Heart left ventricle (tissue), 16 donors: ENCODE measurements at regions not wholly inside any gene's neighbourhood (a gene's known extent, or its start where the extent isn't known, plus 50 kb on each side); places are given as distances from the start of the nearest gene placed in this dataset.

Experiments
- ATAC-seq, 4 donors: fragments of 200-7000 bp; cut with Tn5 transposase; one replicate each; pipeline ENCODE4 v1.9.1; 2020 to 2022; ENCODE audit warnings: moderate library complexity in 4 of 4, mild to moderate bottlenecking in 3 of 4, moderate number of reproducible peaks in 1 of 4
- DNase-seq, 5 donors: peaks; one replicate each; pipeline ENCODE4 v3.0.0-alpha.2; 2020
- H3K27ac ChIP-seq, 12 donors: fragments of 200-600 bp; sonication (generic) in 4 of 12; one replicate each; pipeline versions ENCODE4 v1.5.0 to v1.8.0; 2016 to 2022; ENCODE audit warnings: mild to moderate bottlenecking in 2 of 12
- H3K27me3 ChIP-seq, 9 donors: fragments of 200-600 bp; sonication (generic) in 2 of 9; one replicate each; pipeline versions ENCODE4 v1.5.1 to v1.8.0; 2016 to 2022; ENCODE audit warnings: mild to moderate bottlenecking in 3 of 9
- H3K36me3 ChIP-seq, 9 donors: fragments of 200-600 bp; sonication (generic) in 2 of 9; one replicate each; pipeline versions ENCODE4 v1.5.0 to v1.8.0; 2018 to 2022; ENCODE audit warnings: mild to moderate bottlenecking in 2 of 9
- H3K4me1 ChIP-seq, 12 donors: fragments of 200-600 bp; sonication (generic) in 4 of 12; one replicate each; pipeline versions ENCODE4 v1.5.0 to v1.8.0; 2016 to 2022; ENCODE audit warnings: mild to moderate bottlenecking in 3 of 12
- H3K4me3 ChIP-seq, 12 donors: fragments of 200-600 bp; sonication (generic) in 4 of 12; one replicate each; pipeline versions ENCODE4 v1.5.0 to v1.8.0; 2017 to 2022; ENCODE audit warnings: mild to moderate bottlenecking in 9 of 12, moderate library complexity in 4 of 12
- H3K9me3 ChIP-seq, 12 donors: fragments of 200-600 bp; sonication (generic) in 4 of 12; one replicate each; pipeline versions ENCODE4 v1.5.0 to v1.8.0; 2016 to 2022; ENCODE audit warnings: mild to moderate bottlenecking in 1 of 12
- CTCF ChIP-seq, 12 donors: fragments of 200-600 bp; sonication (generic) in 4 of 12; IDR thresholded peaks; one replicate each; pipeline versions ENCODE4 v1.5.0 to v1.8.0; 2018 to 2022; ENCODE audit warnings: antibody characterized with exemption in 12 of 12, mild to moderate bottlenecking in 5 of 12
- POLR2A ChIP-seq, 2 donors: fragments of 450-650 bp; IDR thresholded peaks; one replicate each; pipeline ENCODE4 v1.6.1; 2017; ENCODE audit warnings: antibody characterized with exemption in 2 of 2, mild to moderate bottlenecking in 2 of 2, moderate library complexity in 2 of 2
- WGBS, 4 donors: extraction: QIAGEN DNeasy Blood & Tissue Kit in 2 of 4; methylation state at CpG; one replicate each; pipeline versions ENCODE4 v1.1.5 to v1.1.7; 2013 to 2018; 5-methylcytosine and 5-hydroxymethylcytosine counted together
- intact Hi-C, 10 donors: fragments of 100-400 bp; cut with DNase I; formaldehyde crosslinking; loops; one replicate each; pipeline versions ENCODE4 v1.11.1 to v1.14.2; 2022
- donor health status: ischemic (EF 13 %, LVEDD 7.1; RV severe dilation, severe dysfunction).
- donor health status: healthy with polysubstance abuse.
- donor health status: DM: no; HTN: yes; CAD: no.
- donor health status: DM: no; HTN: no; CAD: no.
- donor health status: ischemic (EF 25% LVEDD 6.9; RV normal size, moderate dysfunction).
- donor health status: ischemic (EF 25% LVEDD 5.7; RV mildly dilated, moderate dysfunction).
- donor health status: healthy.
- donor health status: DM: yes; HTN: yes; CAD: no.
- donor health status: ischemic (EF 35%, LVEDD 5.7; RV mildly dilated, moderate dysfunction).
- donor health status: nonischemic (EF 11% LVEDD 7.7; RV severe dilation, severe dysfunction).
- donor health status: DM: yes; HTN: yes; CAD: no.
- donor health status: PGD.
- donor health status: ischemic (EF 29% LVEDD 5.4; RV normal size, mild dysfunction).
- donor health status: nonischemic (EF 23%, LVEDD 6.1; RV moderate dilation, normal function).

GRCh38 chr15:69723404-69724096, 270.9 kb downstream of the RPLP1 start:
- Histone ChIP-seq H3K4me3 (no peak overlapping the region), H3K27ac (no peak overlapping the region), H3K4me1 (peaks cover 0 to 91% (median 0%) of the 10 kb centered on the region in 12 donors), H3K27me3 (peaks cover 0 to 32% (median 3%) of the 10 kb centered on the region in 9 donors), H3K36me3 (no peaks in the 10 kb centered on the region), H3K9me3 (no peaks in the 10 kb centered on the region)
- intact Hi-C loops: loop anchor here in 2 of 10 donors (10.0 kb wide), 3 partner anchors 249 to 741 kb away; no protein-coding TSS in a partner anchor
- TF ChIP-seq POLR2A (IDR thresholded peaks at IDR 0.05) (no peak), CTCF (IDR thresholded peaks at IDR 0.05) (no peak)
- ATAC-seq (no peak), DNase-seq (peak in 2 of 5 donors; percentile 36 to 56)
- WGBS, 4 donors: 54 to 67% (median 59%) methylated on average over 7 of the region's 7 CpGs

DNA sequence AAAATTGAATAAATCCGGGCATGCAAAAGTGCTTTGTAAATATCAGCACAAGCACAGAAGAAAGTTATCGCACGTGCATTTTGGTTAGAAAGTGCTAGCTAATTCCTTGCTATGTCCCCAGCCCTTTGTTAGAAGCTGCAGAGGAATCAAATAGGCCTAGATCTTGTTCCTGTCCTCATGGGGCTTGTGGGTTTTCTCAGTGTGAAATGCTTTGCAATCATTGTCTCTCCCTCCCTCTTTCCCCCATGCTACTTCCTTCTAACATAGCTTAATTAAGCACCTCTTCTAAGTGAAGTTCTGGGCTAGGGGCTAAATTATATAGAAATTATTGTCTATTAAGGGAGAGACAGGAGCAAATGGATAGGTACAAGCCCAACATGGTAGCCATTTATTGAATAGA, 271.7 kb downstream of the RPLP1 start:
- TF ChIP-seq CTCF (IDR thresholded peaks at IDR 0.05): no peak
- TF ChIP-seq POLR2A (IDR thresholded peaks at IDR 0.05): no peak
- ATAC-seq (no peak), DNase-seq (no peak)
- peaks cover 0 to 28% (median 3%) of the 10 kb centered on the region in 9 donors for H3K27me3 ChIP-seq
- intact Hi-C loops: loop anchor here in 2 of 10 donors (10.0 kb wide), 3 partner anchors 250 to 740 kb away; no protein-coding TSS in a partner anchor
- no peak overlapping the region for H3K4me3 ChIP-seq
- peaks cover 0 to 83% (median 0%) of the 10 kb centered on the region in 12 donors for H3K4me1 ChIP-seq
- H3K9me3 ChIP-seq: no peaks in the 10 kb centered on the region
- H3K27ac ChIP-seq: peak overlapping the region in 1 of 12 donors; percentile 35
- H3K36me3 ChIP-seq: no peaks in the 10 kb centered on the region
- 90 to 95% (median 92%) methylated on average over 3 of the region's 3 CpGs for WGBS, 4 donors

- no peak overlapping the region for H3K4me3 ChIP-seq
- H3K27me3 ChIP-seq: peaks cover 0 to 20% (median 3%) of the 10 kb centered on the region in 9 donors
- 78 to 88% (median 81%) methylated on average over 4 of the region's 4 CpGs for whole genome bisulfite sequencing, 4 donors
- no peaks in the 10 kb centered on the region for H3K9me3 ChIP-seq
- no peak for ATAC-seq
- no peaks in the 10 kb centered on the region for H3K36me3 ChIP-seq
- intact Hi-C loops: loop anchor here in 4 of 10 donors (5.0 to 10.0 kb wide), 5 partner anchors 248 to 762 kb away; no protein-coding TSS in a partner anchor
- TF ChIP-seq POLR2A (IDR thresholded peaks at IDR 0.05): no peak
- TF ChIP-seq CTCF (IDR thresholded peaks at IDR 0.05): no peak
- peaks cover 0 to 74% (median 0%) of the 10 kb centered on the region in 12 donors for H3K4me1 ChIP-seq
- H3K27ac ChIP-seq: peak overlapping the region in 1 of 12 donors; percentile 88
- DNase-seq: no peak
Measured at GRCh38 chr15:69725275-69725674, 272.7 kb downstream of the RPLP1 start.

DNA sequence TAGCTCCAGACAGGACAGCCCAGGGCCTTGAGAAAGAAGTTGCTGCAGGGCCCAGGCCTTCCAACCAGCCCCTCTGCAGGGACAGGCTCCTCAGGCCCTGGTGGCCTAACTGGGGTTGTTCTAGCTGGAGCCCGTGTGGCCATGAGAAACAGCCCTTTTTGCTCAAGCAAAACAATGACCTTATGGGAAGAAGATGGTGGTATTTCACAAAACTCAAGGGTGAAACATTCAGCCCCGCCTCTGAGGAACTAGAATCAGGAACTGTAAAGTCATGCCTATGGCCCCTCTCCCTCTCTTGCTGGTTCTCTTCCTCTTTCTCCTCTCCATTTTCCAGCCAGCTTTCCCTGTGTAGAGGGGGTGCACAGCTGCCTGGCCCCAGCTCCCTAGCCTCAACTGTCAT, 273.3 kb downstream of the RPLP1 start:
- Histone ChIP-seq H3K4me3 (no peak overlapping the region), H3K4me1 (peaks cover 0 to 67% (median 0%) of the 10 kb centered on the region in 12 donors), H3K27ac (peak overlapping the region in 2 of 12 donors; percentile 30 to 88), H3K36me3 (no peaks in the 10 kb centered on the region), H3K9me3 (no peaks in the 10 kb centered on the region), H3K27me3 (peaks cover 0 to 20% (median 3%) of the 10 kb centered on the region in 9 donors)
- intact Hi-C loops: loop anchor here in 4 of 10 donors (5.0 to 10.0 kb wide), 5 partner anchors 249 to 761 kb away; no protein-coding TSS in a partner anchor
- 66 to 88% (median 86%) methylated on average over 2 of the region's 2 CpGs for WGBS, 4 donors
- TF ChIP-seq POLR2A (IDR thresholded peaks at IDR 0.05) (no peak), CTCF (IDR thresholded peaks at IDR 0.05) (no peak)
- DNase-seq: peak in 1 of 5 donors; percentile 38
- peak in 3 of 4 donors; percentile 69 to 74 (median 71) for ATAC-seq
